ENCODE measurements at regions not wholly inside any gene's neighbourhood (a gene's known extent, or its start where the extent isn't known, plus 50 kb on each side); places are given as distances from the start of the nearest gene placed in this dataset.
"Not testable (repeated sequence)": the region's sequence is repeated elsewhere in the genome, so short reads cannot be mapped to it uniquely, and the experiment has no call there.

DNA sequence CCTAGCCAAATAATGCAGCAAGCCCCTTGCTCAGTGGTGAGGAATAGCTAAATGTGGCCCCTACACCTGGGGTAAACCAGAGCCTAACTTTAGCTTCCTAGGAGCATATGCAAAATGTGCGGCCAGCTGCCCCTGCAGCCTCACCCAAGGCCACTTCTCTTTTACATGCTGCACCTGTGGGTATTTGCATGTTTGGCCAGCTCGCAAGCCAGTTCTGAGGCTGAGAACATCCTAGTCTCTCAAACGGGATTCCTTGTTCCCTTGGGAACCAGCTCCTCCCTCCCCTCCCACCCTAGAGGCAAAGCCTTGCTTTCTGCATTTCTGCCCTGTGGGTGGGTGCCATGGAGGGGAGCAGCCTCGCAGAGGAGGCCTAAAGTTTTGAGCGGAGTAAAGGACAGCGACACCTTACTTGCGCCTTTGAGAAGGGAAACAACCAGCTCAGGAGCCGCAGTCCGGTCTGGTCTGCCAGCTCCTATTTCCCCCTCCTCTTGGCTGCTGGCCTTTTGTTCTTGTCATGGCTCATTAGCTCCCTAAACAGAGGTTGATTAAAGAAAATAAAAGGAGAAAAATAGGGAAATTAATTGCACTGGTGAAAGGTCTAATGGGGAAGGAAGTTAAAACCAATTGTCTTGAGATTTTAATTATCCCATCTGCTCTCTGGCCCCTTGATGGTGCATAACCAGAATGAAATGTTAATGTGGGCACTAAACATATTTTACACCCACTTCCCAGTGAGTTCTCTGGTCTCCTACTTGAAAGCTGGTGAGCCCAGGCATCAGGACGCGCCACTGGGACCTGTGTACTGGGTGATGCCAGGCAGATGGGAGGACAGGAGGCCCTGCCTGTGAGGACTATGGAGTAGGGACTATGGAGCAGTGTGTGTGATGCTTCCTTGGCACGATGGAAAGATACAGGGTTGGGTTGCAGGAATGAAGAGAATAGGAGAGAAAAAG, 68.7 kb downstream of the TEX35 start:
- H3K36me3 ChIP-seq (ENCODE audit: control insufficient read depth, insufficient read depth, low read length): no peaks in the 10 kb centered on the region
- H3K27ac ChIP-seq (ENCODE audit: low read length): no peak overlapping the region
- no peak overlapping the region for H3K4me3 ChIP-seq (ENCODE audit: low read length)
- H3K9me3 ChIP-seq (ENCODE audit: control insufficient read depth, insufficient read depth, low read length): no peaks in the 10 kb centered on the region
- H3K4me1 ChIP-seq (ENCODE audit: control insufficient read depth, insufficient read depth, low read length): no peaks in the 10 kb centered on the region; the same call in none of the 2 replicates
- no peaks in the 10 kb centered on the region for H3K27me3 ChIP-seq (ENCODE audit: control insufficient read depth, insufficient read depth, low read length)
- WGBS (ENCODE audit: insufficient coverage, insufficient read length): no CpG with 5 or more reads among the region's 12 CpGs
- peak; percentile 50 for DNase-seq (ENCODE audit: low read depth, low spot score)

DNA sequence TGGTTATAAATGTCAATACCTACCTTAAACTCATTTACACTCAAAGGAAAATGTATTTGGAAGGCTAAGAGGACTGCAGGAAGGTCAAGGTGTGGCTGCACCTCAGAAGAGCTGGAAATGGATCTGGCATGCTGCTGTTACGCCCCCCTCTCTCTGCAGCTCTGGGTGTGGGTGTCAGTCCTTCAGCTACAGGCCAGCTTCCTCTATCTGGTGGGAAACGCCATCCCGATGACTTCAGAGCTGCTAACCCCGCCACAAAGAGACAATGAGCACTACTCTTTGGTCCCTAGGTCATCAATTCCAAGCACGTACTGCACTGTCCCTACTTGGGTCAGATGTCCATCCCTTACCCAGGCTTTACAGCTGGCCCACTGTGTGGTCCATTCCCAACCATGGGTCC, 74.2 kb downstream of the TEX35 start:
- Histone ChIP-seq H3K9me3 (ENCODE audit: control insufficient read depth, insufficient read depth, low read length) (no peaks in the 10 kb centered on the region), H3K4me1 (ENCODE audit: control insufficient read depth, insufficient read depth, low read length) (no peaks in the 10 kb centered on the region; the same call in 1 of the 2 replicates), H3K27me3 (ENCODE audit: control insufficient read depth, insufficient read depth, low read length) (peaks cover 2% of the 10 kb centered on the region; the same call in 1 of the 2 replicates), H3K27ac (ENCODE audit: low read length) (no peak overlapping the region), H3K4me3 (ENCODE audit: low read length) (no peak overlapping the region), H3K36me3 (ENCODE audit: control insufficient read depth, insufficient read depth, low read length) (no peaks in the 10 kb centered on the region)
- no CpG with 5 or more reads among the region's 5 CpGs for WGBS (ENCODE audit: insufficient coverage, insufficient read length)
- no peak for DNase-seq (ENCODE audit: low read depth, low spot score)

DNA sequence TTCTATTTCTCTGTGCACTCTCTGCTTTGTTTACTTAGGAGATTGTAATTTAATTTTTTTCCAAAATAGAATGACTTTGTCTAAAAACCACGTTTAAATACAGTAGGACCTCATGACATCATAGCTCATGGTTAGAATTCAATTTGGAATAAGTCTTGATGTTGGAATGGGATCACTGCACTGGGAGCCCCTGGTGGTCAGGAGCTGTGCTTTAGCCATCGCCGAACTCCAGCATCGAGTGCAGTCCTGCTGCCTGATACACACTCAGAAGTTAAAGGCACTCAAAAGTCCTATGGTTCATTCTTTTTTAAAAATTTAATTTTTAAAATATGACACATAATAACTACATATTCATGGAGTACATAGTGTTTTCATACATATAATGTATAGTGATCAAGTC, 75.1 kb downstream of the TEX35 start:
- no peaks in the 10 kb centered on the region; the same call in 1 of the 2 replicates for H3K4me1 ChIP-seq (ENCODE audit: control insufficient read depth, insufficient read depth, low read length)
- DNase-seq (ENCODE audit: low read depth, low spot score): no peak
- H3K9me3 ChIP-seq (ENCODE audit: control insufficient read depth, insufficient read depth, low read length): no peaks in the 10 kb centered on the region
- H3K36me3 ChIP-seq (ENCODE audit: control insufficient read depth, insufficient read depth, low read length): no peaks in the 10 kb centered on the region
- no CpG with 5 or more reads among the region's 4 CpGs for WGBS (ENCODE audit: insufficient coverage, insufficient read length)
- no peak overlapping the region for H3K4me3 ChIP-seq (ENCODE audit: low read length)
- peaks cover 2% of the 10 kb centered on the region; the same call in 1 of the 2 replicates for H3K27me3 ChIP-seq (ENCODE audit: control insufficient read depth, insufficient read depth, low read length)
- H3K27ac ChIP-seq (ENCODE audit: low read length): no peak overlapping the region

DNA sequence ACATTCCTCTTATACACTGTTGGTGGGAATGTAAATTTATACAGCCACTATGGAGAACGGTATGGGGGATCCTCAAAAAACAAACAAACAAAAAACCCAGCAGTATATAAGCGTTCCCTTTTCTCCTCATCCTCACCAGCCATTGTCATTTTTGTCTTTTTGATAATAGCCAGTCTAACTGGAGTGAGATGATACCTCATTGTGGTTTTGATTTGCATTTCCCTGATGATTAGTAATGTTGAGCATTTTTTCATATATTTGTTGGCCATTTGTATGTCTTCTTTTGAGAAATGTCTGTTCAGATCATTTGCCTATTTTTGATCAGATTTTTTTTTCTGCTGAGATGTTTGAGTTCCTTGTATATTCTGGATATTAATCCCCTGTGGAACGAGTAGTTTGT, 76.1 kb downstream of the TEX35 start:
- not testable (repeated sequence) for H3K36me3 ChIP-seq (ENCODE audit: control insufficient read depth, insufficient read depth, low read length); H3K27me3 ChIP-seq (ENCODE audit: control insufficient read depth, insufficient read depth, low read length); H3K9me3 ChIP-seq (ENCODE audit: control insufficient read depth, insufficient read depth, low read length); H3K27ac ChIP-seq (ENCODE audit: low read length); H3K4me3 ChIP-seq (ENCODE audit: low read length); DNase-seq (ENCODE audit: low read depth, low spot score); H3K4me1 ChIP-seq (ENCODE audit: control insufficient read depth, insufficient read depth, low read length)
- WGBS (ENCODE audit: insufficient coverage, insufficient read length): no CpG with 5 or more reads among the region's 3 CpGs

DNA sequence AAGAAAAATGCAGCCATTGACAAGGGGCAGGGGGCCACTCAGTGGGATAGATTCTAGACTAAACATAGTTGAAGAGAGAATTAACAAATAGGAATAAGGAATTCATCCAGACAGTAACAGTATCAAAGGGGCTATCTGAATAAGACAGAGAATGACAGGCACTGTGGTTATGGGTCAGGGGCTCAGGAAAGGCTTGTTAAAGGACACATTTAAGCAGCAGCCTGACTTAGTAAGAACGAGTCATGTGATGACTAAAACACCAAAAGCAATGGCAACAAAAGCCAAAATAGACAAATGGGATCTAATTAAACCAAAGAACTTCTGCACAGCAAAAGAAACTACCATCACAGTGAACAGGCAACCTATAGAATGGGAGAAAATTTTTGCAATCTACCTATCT, 78.9 kb downstream of the TEX35 start:
- H3K27ac ChIP-seq (ENCODE audit: low read length); H3K36me3 ChIP-seq (ENCODE audit: control insufficient read depth, insufficient read depth, low read length); H3K4me3 ChIP-seq (ENCODE audit: low read length); DNase-seq (ENCODE audit: low read depth, low spot score); H3K27me3 ChIP-seq (ENCODE audit: control insufficient read depth, insufficient read depth, low read length); H3K4me1 ChIP-seq (ENCODE audit: control insufficient read depth, insufficient read depth, low read length); H3K9me3 ChIP-seq (ENCODE audit: control insufficient read depth, insufficient read depth, low read length): not testable (repeated sequence)
- WGBS (ENCODE audit: insufficient coverage, insufficient read length): no CpG with 5 or more reads among the region's 1 CpG

DNA sequence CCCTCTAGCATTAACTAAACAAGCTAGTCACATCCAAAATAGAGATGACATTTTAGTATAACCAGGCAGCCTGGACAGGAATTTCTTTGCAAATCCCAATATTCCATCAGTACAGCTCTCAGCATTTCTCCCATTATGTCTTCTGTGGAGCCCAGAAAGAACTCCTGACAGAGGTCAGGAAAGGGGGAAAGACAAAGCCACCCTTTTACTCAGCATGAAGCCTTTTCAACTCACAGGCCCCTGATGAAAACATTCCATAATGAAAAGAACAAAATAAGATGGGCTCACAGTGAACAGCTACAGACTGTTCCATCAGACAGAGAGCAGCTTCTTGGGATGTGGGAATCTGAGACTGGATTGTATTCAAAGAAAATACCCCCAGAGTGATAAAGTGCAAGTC, 80.6 kb downstream of the TEX35 start:
- Histone ChIP-seq H3K36me3 (ENCODE audit: control insufficient read depth, insufficient read depth, low read length) (no peaks in the 10 kb centered on the region), H3K27me3 (ENCODE audit: control insufficient read depth, insufficient read depth, low read length) (no peaks in the 10 kb centered on the region; the same call in 1 of the 2 replicates), H3K27ac (ENCODE audit: low read length) (no peak overlapping the region), H3K4me3 (ENCODE audit: low read length) (no peak overlapping the region), H3K9me3 (ENCODE audit: control insufficient read depth, insufficient read depth, low read length) (no peaks in the 10 kb centered on the region), H3K4me1 (ENCODE audit: control insufficient read depth, insufficient read depth, low read length) (no peaks in the 10 kb centered on the region; the same call in 1 of the 2 replicates)
- no peak for DNase-seq (ENCODE audit: low read depth, low spot score)

DNA sequence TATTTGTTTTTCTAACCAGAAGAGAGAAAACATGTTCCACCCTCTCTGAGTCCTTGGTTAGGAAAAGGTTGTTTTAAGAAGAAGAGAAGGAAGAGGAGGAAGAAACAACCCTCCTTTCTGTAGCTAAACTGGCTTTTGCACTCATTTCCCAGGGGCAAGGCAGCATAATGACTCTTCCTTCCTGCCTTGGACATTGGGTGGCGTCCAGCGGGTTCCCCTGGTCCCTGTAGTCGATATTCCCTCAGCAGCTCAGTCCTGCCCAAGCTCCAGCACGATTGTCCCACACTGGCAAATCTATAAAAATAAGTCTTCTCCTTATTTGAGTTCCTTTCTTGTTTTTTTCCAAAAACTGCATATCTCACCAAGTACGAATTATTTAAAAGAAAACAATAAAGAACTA, 81.2 kb downstream of the TEX35 start:
- no peak overlapping the region for H3K27ac ChIP-seq (ENCODE audit: low read length)
- H3K36me3 ChIP-seq (ENCODE audit: control insufficient read depth, insufficient read depth, low read length): no peaks in the 10 kb centered on the region
- no peaks in the 10 kb centered on the region; the same call in 1 of the 2 replicates for H3K4me1 ChIP-seq (ENCODE audit: control insufficient read depth, insufficient read depth, low read length)
- H3K27me3 ChIP-seq (ENCODE audit: control insufficient read depth, insufficient read depth, low read length): no peaks in the 10 kb centered on the region; the same call in 1 of the 2 replicates
- no peaks in the 10 kb centered on the region for H3K9me3 ChIP-seq (ENCODE audit: control insufficient read depth, insufficient read depth, low read length)
- no CpG with 5 or more reads among the region's 5 CpGs for WGBS (ENCODE audit: insufficient coverage, insufficient read length)
- no peak overlapping the region for H3K4me3 ChIP-seq (ENCODE audit: low read length)
- DNase-seq (ENCODE audit: low read depth, low spot score): no peak

DNA sequence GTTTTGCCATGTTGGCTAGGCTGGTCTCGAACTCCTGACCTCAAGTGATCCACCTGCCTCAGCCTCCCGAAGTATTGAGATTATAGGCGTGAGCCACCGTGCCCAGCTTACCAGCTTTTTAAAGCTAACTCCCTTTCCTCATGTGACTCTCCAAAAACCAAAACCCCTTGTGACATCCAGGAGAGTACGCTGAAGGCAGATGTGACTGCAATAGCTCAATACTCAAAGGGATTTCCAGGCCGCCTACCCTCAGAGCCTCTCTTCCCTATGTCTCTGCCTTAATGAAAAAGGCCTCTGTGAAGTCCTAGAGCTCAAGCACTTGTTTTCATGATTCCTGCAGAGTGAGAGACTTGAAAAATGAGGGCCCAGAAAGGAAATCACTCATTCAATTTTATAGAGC, 82.6 kb downstream of the TEX35 start:
- Histone ChIP-seq H3K4me3 (ENCODE audit: low read length) (no peak overlapping the region), H3K9me3 (ENCODE audit: control insufficient read depth, insufficient read depth, low read length) (no peaks in the 10 kb centered on the region), H3K27me3 (ENCODE audit: control insufficient read depth, insufficient read depth, low read length) (no peaks in the 10 kb centered on the region; the same call in 1 of the 2 replicates), H3K27ac (ENCODE audit: low read length) (no peak overlapping the region), H3K36me3 (ENCODE audit: control insufficient read depth, insufficient read depth, low read length) (no peaks in the 10 kb centered on the region), H3K4me1 (ENCODE audit: control insufficient read depth, insufficient read depth, low read length) (no peaks in the 10 kb centered on the region; the same call in 1 of the 2 replicates)
- no peak for DNase-seq (ENCODE audit: low read depth, low spot score)
- WGBS (ENCODE audit: insufficient coverage, insufficient read length): no CpG with 5 or more reads among the region's 6 CpGs

DNA sequence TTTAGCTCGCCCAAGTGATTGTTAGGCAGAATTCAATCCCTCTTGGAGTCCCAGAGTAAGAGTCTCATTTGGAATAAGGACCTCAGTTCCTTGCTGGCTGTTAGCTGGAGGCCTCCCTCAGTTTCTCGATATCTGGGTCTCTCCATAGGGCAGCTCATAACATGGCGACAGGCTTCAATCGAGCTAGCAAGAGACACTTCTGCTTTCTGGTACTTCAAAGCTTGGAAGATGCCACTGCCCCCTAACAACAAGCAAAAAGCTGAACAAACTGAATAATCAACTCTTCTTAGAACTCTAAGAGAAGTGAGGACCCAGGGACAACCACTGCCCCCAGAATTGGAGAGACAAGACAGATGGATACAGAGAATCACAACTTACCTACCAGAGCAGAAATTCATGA, 86.2 kb downstream of the TEX35 start:
- no peak overlapping the region for H3K4me3 ChIP-seq (ENCODE audit: low read length)
- no CpG with 5 or more reads among the region's 4 CpGs for WGBS (ENCODE audit: insufficient coverage, insufficient read length)
- no peaks in the 10 kb centered on the region for H3K4me1 ChIP-seq (ENCODE audit: control insufficient read depth, insufficient read depth, low read length)

DNA sequence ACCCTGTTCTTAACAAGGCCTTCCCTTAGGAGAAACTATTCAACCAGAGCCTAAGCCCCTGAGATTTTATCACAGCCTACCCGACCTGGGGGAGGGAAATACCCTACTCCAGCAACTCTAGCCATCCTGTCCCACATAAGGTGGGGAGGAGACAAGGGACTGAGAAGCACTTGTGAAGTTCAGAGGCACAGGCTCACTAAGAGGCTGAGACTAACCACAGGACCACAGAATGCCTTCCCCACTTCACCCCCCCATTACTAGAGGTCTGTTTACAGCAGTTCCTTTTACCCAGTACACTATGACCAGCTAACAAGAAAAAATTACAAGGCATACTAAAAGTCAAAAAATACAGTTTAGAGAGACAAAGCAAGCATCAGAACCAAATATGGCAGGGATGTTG, 86.8 kb downstream of the TEX35 start:
- no peaks in the 10 kb centered on the region for H3K36me3 ChIP-seq (ENCODE audit: control insufficient read depth, insufficient read depth, low read length)
- no peaks in the 10 kb centered on the region for H3K9me3 ChIP-seq (ENCODE audit: control insufficient read depth, insufficient read depth, low read length)
- H3K27ac ChIP-seq (ENCODE audit: low read length): no peak overlapping the region
- H3K27me3 ChIP-seq (ENCODE audit: control insufficient read depth, insufficient read depth, low read length): no peaks in the 10 kb centered on the region
- no peak overlapping the region for H3K4me3 ChIP-seq (ENCODE audit: low read length)
- DNase-seq (ENCODE audit: low read depth, low spot score): no peak
- WGBS (ENCODE audit: insufficient coverage, insufficient read length): no CpG with 5 or more reads among the region's 1 CpG
- no peaks in the 10 kb centered on the region for H3K4me1 ChIP-seq (ENCODE audit: control insufficient read depth, insufficient read depth, low read length)

More for the DNA sequence above, 86.2 kb downstream of the TEX35 start:
- Histone ChIP-seq H3K27ac (ENCODE audit: low read length) (no peak overlapping the region), H3K9me3 (ENCODE audit: control insufficient read depth, insufficient read depth, low read length) (no peaks in the 10 kb centered on the region), H3K36me3 (ENCODE audit: control insufficient read depth, insufficient read depth, low read length) (no peaks in the 10 kb centered on the region), H3K27me3 (ENCODE audit: control insufficient read depth, insufficient read depth, low read length) (no peaks in the 10 kb centered on the region)
- no peak for DNase-seq (ENCODE audit: low read depth, low spot score)

DNA sequence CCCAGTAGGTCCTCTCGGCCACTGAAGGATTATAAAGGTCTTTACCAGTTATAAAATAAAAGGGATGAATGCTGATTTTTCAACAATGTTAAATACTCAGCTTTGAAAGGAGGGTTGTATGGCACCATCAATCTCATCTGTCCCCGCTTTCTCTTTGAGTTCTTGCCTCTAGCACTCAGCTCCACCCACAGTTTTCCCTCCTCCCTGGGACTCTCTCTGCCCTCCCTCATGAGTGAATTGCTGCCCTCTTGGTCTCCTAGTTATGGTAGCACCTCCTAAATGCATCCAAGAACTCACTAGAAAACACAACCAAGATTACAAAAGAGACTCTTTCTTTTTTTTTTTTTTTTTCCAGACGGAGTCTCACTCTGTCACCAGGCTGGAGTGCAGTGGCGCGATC, 91.0 kb downstream of the TEX35 start:
- whole genome bisulfite sequencing (ENCODE audit: insufficient coverage, insufficient read length): no CpG with 5 or more reads among the region's 5 CpGs
- DNase-seq (ENCODE audit: low read depth, low spot score): no peak
- Histone ChIP-seq H3K4me3 (ENCODE audit: low read length) (no peak overlapping the region), H3K27me3 (ENCODE audit: control insufficient read depth, insufficient read depth, low read length) (no peaks in the 10 kb centered on the region), H3K9me3 (ENCODE audit: control insufficient read depth, insufficient read depth, low read length) (no peaks in the 10 kb centered on the region), H3K27ac (ENCODE audit: low read length) (no peak overlapping the region), H3K4me1 (ENCODE audit: control insufficient read depth, insufficient read depth, low read length) (no peaks in the 10 kb centered on the region; the same call in 1 of the 2 replicates), H3K36me3 (ENCODE audit: control insufficient read depth, insufficient read depth, low read length) (no peaks in the 10 kb centered on the region)
